HL-60 (cell line): ENCODE measurements at regions not wholly inside any gene's neighbourhood (a gene's known extent, or its start where the extent isn't known, plus 50 kb on each side); places are given as distances from the start of the nearest gene placed in this dataset.

Experiments used
- GABPA ChIP-seq: IDR thresholded peaks from 2 replicates; pipeline ENCODE4 v1.6.1; 2012; ENCODE audit warnings: low read depth
- POLR2AphosphoS5 ChIP-seq: IDR thresholded peaks from 2 replicates; pipeline ENCODE4 v1.6.1; 2012; ENCODE audit warnings: low read depth
- TF ChIP-seq, protein P1 (sequence below): IDR thresholded peaks from one replicate; pipeline ENCODE4 v1.5.1; 2011; ENCODE audit warnings: low read length, control low read depth, inconsistent platforms; ENCODE audit not compliant: insufficient read depth

- TF ChIP-seq POLR2AphosphoS5 (no peak), GABPA (no peak)
- TF ChIP-seq, protein P1, sequence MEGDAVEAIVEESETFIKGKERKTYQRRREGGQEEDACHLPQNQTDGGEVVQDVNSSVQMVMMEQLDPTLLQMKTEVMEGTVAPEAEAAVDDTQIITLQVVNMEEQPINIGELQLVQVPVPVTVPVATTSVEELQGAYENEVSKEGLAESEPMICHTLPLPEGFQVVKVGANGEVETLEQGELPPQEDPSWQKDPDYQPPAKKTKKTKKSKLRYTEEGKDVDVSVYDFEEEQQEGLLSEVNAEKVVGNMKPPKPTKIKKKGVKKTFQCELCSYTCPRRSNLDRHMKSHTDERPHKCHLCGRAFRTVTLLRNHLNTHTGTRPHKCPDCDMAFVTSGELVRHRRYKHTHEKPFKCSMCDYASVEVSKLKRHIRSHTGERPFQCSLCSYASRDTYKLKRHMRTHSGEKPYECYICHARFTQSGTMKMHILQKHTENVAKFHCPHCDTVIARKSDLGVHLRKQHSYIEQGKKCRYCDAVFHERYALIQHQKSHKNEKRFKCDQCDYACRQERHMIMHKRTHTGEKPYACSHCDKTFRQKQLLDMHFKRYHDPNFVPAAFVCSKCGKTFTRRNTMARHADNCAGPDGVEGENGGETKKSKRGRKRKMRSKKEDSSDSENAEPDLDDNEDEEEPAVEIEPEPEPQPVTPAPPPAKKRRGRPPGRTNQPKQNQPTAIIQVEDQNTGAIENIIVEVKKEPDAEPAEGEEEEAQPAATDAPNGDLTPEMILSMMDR = no peak
Measured at GRCh38 chr4:101655857-101656256, 134.7 kb upstream of the BANK1 start.
